ENCODE measurements at regions not wholly inside any gene's neighbourhood (a gene's known extent, or its start where the extent isn't known, plus 50 kb on each side); places are given as distances from the start of the nearest gene placed in this dataset.

DNA sequence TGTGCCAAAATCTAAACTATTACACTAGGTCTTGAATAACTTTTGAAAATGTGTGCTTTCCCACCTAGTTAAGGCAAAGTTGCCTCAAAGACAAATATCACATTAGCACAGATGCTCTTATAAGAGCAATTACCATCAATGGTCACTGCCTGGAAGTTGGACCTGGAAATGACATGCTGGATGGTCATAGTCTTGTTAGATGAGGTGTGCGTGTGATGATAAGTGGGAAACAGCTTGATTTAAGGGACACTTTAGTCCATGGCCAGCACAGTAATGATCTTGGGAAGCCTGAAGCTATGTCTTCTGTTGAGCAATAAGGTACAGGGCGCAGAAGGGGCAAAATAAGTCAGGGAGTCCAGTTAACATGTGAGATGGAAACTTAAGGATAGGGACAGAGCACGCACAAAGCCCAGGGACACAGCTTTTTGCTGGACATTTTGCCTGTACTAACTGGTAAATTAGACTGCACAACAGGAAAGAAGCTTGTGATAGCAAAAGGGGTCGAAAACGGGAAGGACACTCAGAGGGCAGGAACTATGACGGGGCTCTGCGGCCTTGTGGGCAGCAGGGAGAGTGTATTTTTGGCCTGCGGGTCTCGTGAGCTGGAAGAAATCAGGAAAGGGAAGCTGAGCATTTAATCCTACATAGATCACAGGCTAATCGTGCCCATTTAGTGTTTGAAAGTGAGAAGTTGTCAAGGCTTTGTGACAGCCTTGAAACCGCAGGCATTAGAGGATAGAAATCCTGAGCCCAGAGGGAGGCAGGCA is 66.7 kb upstream of the BMP2 start:
- no peak for TF ChIP-seq SIN3A (IDR thresholded peaks at IDR 0.05; ENCODE audit: borderline replicate concordance, insufficient read depth, low read length)
- TF ChIP-seq POLR2AphosphoS5 (IDR thresholded peaks at IDR 0.05; ENCODE audit: low read depth, low read length), result no peak

Measured in PFSK-1 (cell line).